DMS 273 (cell line): ENCODE measurements at regions not wholly inside any gene's neighbourhood (a gene's known extent, or its start where the extent isn't known, plus 50 kb on each side); places are given as distances from the start of the nearest gene placed in this dataset.
A peak's percentile ranks its signal among the peaks of the same experiment; 100 is the strongest.
"Not testable (repeated sequence)": the region's sequence is repeated elsewhere in the genome, so short reads cannot be mapped to it uniquely, and the experiment has no call there.

Experiments used
- DNase-seq: peaks from one replicate; lab custom pipeline; 2025; ENCODE audit not compliant: unreplicated experiment; lab: John Stamatoyannopoulos, UW

GRCh38 chr2:58634653-58635370 is 393.7 kb upstream of the FANCL start:
- DNase-seq: no peak

DNA sequence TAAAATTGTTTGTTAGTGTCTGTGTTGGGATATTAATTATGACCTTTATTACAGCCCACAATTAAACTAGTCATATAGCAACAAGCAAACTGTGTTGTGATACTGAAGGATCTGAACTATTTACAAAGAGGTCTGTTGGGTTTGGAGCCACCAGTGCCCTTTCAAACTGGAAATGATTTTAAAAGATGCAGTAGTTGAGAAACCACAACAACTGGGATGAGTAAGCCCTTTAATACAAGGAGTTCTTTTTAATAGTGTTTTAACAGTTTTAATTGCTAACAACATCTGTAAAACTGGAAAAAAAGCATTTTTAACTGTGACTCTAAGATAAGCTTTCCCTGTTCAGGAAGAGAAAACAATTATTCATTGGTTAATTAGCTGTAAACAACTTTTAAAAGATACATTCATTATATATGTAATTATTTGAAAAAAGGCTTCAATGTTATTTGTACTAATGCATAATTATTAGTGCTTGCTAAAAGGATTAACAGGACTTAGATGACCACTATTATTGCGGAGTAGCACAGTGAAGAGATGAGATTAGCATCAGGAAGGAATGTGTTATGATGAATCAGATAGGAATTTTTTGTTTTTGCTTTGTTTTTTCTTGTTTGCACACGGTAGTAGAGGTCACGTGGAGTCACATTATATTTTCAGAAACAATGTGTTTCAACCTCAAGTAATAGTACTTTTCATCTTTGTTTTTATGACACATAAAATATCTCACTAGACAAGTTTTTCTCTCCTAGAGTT is 392.7 kb upstream of the FANCL start:
- DNase-seq: no peak

- DNase-seq: no peak
Measured at GRCh38 chr2:58631986-58632385, 390.9 kb upstream of the FANCL start.

DNA sequence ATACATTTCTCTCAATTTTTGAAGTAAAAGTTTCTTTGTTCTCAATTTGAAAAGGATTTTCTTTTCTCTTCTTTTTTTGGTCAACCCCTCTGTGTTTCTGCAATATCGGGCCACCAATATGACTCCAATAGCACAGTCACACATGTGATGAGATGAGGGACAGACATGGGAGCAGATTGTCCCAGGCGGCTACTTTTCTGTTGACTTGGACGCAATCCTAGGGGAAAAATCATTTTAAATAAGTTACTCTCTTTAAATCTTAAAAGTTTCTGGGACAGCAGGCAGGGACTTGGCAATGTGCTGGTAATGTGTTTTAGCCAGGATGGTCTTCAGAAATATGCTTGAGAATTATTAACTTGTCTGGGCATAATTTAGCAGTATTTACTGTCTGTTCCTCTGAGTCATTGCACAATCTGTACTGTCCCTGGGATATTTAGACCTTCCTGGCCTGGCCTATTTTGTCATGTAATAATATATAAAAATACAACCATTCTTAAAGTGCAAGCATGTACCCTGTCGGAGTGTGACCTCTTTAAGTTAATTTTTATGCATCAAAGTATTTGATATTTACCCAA is 388.5 kb upstream of the FANCL start:
- DNase-seq: no peak

- no peak for DNase-seq
Measured at GRCh38 chr2:58620896-58621295, 379.8 kb upstream of the FANCL start.

GRCh38 chr2:58620093-58620492 is 379.0 kb upstream of the FANCL start:
- DNase-seq: no peak

DNA sequence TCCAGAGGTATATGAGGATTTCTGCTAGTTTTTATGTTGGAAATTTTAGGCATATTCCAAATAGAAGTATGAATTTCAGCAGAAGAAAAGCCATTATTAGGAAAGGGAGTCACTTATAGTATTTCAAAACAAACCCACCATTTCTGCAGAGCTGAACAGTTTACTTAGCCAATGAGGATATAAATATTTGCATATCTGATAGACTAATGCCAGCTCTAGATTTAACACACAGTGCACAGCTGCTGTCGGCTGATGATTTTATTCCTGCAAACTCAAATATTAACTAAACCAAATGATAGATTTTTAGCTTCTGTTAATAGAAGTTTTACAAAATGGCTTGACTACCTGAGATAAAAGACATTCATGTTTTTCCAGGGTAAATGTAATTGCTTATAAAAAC is 375.8 kb upstream of the FANCL start:
- no peak for DNase-seq

DNA sequence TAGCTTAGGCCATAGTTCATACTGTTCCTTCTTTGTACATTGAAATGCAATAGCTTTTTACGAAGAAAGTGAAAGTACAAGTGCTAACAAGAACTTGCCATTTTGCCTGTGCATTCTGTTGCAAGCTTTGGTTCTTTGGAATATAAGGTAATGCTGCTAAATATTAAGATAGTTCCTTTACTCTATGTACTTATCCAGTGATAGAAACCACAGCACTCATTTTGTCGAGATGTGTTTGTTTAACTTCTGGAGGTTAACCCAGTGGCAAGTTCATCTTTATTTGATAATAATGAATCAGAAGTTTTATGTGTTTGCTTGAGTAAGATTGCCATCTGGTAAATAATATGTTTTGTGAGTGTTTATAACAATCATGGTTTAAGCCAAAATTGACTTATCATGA is 373.1 kb upstream of the FANCL start:
- no peak for DNase-seq

DNA sequence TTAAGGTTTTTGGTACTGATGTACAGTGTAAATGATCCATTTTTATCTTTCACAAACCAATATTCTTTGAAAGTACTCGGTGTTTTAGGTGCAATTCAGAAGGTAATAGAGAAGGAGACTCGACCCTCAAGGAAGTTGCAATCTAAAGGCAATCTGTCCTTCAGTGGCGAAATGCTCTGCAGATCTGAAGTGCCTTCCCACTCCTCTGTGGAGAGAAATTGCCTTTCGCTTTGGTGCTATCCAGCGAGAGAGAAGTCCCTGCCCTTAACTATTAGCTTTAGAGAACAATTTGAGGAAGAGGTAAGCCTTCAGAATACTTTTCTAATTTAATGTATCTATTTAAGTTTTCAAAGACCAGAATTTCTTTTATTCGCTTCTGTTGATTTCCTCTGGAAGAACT is 371.8 kb upstream of the FANCL start:
- DNase-seq: no peak

DNA sequence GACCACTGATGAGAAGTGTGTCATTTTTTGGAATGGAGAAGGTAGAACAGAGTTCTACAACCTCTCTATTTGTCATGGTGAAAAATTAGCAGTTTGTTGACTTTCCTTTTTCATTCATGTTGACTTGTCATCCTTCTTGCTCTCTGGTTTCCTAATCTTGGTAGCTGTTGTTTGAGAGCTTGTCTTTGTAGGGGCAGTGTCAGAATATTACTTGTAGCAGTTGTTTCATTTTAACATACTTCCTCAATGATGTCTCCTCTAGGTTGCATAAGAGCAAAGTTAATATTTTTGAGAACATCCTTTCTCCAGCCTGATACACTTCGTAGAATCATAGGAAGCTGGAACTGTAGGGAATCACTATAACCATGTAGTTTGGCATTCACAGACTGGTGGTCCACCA is 368.2 kb upstream of the FANCL start:
- no peak for DNase-seq

DNA sequence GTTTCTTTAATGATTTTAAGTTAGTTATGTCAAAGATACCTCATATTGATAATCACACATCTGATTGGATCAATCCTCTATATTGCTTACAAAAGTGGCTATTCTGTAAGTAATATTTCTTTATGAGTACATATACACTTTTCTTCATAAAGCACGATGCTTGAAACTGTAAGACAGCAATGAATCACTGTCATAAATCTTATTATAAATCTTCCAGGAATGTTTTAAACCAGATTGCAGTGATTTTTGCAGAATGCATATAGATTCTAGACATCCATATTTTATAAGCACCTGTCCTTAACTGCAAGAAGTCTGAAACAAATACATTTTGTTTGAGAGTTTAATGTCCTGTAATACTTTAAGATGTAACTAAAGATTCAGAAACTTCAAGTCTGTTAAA is 367.0 kb upstream of the FANCL start:
- no peak for DNase-seq

DNA sequence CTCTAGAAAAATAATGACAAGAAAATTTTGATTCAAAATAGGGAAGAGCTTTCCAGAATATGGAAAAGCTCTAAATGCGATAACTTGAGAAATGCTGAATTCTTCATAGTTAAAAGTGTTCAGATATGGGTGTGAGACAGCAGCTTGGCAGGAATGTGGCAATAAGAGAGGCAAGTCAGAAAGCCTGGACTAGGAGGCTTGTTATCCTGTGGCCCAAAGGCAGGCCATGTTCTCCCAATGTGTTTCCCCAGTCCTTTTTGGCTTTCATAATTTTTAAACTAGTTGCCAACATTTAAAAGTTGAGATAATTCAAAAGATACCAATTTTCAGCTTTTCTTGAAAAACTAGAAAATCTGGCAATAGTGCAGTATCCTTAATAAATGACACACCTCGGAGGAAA is 366.3 kb upstream of the FANCL start:
- DNase-seq: no peak

DNA sequence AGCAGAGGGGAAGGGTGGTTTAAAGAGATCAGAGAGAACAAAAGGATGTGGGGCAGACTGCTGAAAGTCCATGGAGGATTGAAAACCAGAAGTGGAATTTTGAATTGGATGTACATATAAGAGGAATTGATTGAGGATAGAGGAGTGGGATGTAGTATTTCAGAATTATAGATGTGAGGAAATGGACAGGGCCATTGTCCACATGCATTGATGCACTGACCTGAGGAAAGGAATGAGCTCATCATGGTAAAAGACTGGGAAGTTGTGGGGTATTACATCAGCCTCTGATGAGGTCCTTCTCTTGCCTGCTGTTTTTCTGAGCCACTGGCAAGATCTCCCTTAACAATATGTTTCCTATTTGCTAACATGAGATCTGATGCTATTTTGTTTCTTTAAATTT is 365.7 kb upstream of the FANCL start:
- DNase-seq: no peak

DNA sequence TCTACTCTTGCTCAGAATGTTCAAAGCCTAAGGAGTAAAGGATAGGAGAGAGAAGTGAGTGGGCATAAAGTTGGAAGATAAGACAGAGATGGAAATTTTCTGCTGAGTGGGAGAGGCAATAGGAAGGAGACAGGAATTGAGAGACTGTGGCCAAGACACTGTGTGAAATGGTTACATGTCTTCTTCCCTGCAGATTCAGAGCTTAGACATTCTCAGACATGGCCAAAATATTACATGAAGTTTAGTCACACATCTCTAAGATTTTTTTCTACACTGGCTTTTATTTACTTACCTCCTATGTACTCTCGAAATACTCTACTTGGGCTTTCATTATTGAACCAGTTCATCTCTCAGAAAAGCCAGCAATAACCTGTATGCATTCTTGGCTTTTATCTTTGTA is 363.0 kb upstream of the FANCL start:
- no peak for DNase-seq

DNA sequence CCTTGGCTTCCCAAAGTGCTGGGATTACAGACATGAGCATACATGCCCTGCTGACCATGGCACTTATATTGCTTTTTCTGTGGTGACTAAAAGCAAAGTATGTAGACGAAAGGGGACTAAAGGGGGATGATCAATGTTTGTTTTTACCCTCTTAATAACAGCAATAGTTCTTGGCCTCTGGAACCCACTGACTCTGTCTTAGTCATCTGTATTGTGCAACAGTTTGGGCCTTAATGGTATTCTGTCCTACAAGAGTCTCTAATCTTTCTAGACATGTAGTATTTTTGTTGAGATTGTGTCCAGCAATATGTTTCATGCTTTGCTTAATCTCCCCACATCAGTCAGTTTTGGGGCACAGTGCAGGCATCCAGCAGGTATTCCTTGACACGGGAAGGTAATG is 359.9 kb upstream of the FANCL start:
- no peak for DNase-seq

- DNase-seq: no peak
Measured at GRCh38 chr2:58598171-58598570, 357.0 kb upstream of the FANCL start.

- no peak for DNase-seq
Measured at GRCh38 chr2:58595714-58596113, 354.6 kb upstream of the FANCL start.

DNA sequence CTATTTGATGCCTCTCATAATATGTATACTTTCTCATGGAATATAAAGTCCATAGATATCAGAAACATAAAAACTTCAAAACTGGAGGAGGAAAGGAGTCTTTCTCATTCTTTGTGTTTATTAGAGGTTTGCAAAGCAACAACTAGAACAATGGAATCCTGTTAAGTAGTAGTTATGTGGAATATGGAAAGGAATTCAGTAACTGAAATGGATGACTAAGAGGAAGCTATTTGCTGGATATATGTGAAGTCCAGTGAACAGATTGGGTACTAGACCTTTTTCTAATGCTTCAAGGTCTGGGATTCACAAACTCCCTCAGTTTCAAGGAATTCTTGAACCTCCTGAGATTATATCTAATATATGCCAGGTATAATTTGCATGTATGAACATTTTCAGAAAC is 353.6 kb upstream of the FANCL start:
- no peak for DNase-seq

DNA sequence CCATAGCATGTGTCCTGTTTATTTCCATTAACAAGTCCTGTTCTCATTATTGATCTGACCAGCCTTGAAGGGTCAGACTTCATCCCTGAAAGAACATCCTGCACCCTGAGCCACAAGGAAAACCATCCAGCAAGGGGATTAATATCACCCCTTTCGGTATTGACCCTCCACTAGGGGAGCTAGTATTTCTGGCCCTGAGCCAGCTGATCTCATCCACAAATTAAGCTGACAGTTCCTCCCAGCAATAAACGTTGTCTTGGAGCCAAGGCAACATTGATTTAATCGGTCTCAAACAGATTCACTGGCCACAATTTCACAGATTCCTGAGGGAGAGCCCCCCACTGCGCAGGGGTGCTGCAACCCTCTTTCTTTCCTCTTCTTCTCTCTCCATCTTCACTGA is 353.1 kb upstream of the FANCL start:
- peak; percentile 68 for DNase-seq

GRCh38 chr2:58586178-58586577 is 345.1 kb upstream of the FANCL start:
- not testable (repeated sequence) for DNase-seq

DNA sequence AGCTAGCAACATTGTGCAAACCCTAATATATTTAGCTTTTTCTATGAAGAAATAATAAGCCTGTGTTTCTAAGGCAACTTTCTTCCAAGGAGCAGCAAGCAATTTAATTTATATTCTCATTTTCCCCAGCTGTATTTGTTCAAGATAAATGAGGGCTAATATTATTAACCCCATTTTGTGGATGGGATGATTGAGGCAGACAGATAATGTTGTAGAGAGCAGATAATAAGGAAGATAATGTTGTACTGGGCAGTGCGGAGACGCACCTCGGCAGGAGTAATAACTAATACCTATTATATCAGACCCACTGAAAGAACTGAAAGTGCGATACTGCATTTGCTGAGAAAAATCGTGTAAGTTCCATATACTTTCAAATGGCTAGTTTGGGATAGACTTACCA is 344.1 kb upstream of the FANCL start:
- DNase-seq: no peak

DNA sequence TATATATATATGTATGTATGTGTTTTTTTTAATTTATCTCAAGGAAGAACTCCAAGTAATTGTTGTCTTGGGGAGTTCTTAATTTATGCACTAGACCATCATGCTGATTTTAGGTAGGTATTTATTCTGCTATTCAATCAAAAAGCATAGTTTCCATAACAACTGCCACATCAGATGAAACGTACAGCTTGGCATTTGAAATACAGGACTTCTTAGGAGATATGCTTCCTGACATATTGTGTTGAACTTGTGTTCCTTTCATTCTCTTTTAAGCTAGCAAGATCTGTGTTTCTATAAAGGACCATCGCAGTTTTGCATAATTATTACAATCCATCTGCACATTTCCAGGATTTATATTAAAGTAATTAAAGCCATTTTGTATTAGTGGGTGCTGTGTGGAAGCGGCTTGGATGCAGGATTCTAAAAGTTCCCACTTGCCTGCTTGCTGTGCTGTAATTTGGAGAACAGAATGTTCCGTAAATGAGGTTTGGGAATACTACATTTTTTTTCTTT is 343.5 kb upstream of the FANCL start:
- no peak for DNase-seq
